HUES48 (cell line): ENCODE measurements at regions not wholly inside any gene's neighbourhood (a gene's known extent, or its start where the extent isn't known, plus 50 kb on each side); places are given as distances from the start of the nearest gene placed in this dataset.

ENCODE experiments used
- H3K27ac ChIP-seq: one replicate; pipeline ENCODE4 v1.7.0; 2013; ENCODE audit warnings: low read depth, low read length, inconsistent platforms
- H3K27me3 ChIP-seq: 2 replicates; pipeline ENCODE4 v1.6.1; 2013; ENCODE audit warnings: mild to moderate bottlenecking, low read length; ENCODE audit not compliant: control insufficient read depth, insufficient read depth
- H3K36me3 ChIP-seq: 2 replicates; pipeline ENCODE4 v1.6.1; 2013; ENCODE audit warnings: low read length; ENCODE audit not compliant: control insufficient read depth, insufficient read depth
- H3K4me1 ChIP-seq: 2 replicates; pipeline ENCODE4 v1.6.1; 2013; ENCODE audit warnings: mild to moderate bottlenecking, low read length; ENCODE audit not compliant: control insufficient read depth, insufficient read depth
- H3K4me3 ChIP-seq: 2 replicates; pipeline ENCODE4 v1.5.1; 2013; ENCODE audit warnings: mild to moderate bottlenecking, low read depth, low read length
- H3K9ac ChIP-seq: 2 replicates; pipeline ENCODE4 v1.6.1; 2013; ENCODE audit warnings: mild to moderate bottlenecking, low read depth, low read length, moderate library complexity
- H3K9me3 ChIP-seq: 2 replicates; pipeline ENCODE4 v1.6.1; 2013; ENCODE audit warnings: low read length; ENCODE audit not compliant: control insufficient read depth, insufficient read depth

DNA sequence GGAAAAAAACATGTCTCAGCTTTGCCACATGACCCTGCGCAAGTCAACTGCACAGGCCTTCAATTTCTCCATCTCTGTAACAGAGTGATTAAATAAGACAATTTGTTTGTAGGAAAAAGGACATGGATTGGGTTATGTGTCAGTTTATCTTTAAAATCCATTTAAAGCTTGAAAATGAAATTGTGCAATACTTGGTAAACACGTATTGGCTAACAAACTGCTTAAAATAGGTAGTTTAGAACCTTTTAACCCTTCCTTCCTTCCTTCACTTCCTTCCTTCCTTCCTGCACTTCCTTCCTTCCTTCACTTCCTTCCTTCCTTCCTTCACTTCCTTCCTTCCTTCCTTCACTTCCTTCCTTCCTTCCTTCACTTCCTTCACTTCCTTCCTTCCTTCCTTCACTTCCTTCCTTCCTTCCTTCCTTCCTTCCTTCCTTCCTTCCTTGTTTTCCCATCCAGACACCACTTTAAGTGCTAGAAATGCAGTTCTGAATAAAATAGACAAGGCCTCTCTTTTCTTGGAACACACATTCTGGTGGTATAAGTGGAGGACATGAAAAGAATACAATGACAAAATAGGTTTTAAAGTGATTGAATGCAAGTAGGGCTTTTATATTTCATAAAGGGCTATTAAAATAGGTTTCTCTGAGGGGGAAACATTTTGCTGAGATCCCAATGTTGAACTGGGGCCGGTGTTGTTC, 130.2 kb upstream of the TP63 start:
- Histone ChIP-seq H3K4me3 (no peak overlapping the region), H3K9me3 (no peaks in the 10 kb centered on the region), H3K27ac (no peak overlapping the region), H3K27me3 (no peaks in the 10 kb centered on the region), H3K9ac (no peak overlapping the region), H3K4me1 (no peaks in the 10 kb centered on the region), H3K36me3 (no peaks in the 10 kb centered on the region)

DNA sequence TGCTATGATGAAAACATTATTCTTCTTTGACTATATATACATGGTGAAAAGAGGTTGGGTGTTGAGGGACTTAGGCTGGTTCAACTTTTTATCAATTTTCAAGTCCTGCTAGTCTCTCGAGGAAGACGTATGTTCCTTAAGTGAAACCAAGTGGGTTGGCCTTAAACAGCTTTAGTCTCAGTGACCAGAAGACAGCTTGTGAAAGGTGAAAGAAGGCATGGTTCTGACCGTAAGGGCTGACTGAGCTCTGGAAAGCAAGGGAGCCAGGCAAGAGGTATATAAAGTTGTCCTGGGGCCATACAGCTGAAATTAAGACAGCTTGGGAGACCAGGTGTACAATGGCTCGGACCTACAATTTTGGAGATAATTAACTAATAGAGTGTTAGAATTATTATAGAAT, 128.9 kb upstream of the TP63 start:
- no peak overlapping the region for H3K9ac ChIP-seq
- H3K36me3 ChIP-seq = no peaks in the 10 kb centered on the region
- H3K4me1 ChIP-seq = no peaks in the 10 kb centered on the region
- H3K27me3 ChIP-seq = no peaks in the 10 kb centered on the region
- H3K4me3 ChIP-seq = no peak overlapping the region
- no peak overlapping the region for H3K27ac ChIP-seq
- H3K9me3 ChIP-seq = no peaks in the 10 kb centered on the region

GRCh38 chr3:189502676-189503257, 128.4 kb upstream of the TP63 start:
- Histone ChIP-seq H3K9ac (no peak overlapping the region), H3K27me3 (no peaks in the 10 kb centered on the region), H3K27ac (no peak overlapping the region), H3K9me3 (no peaks in the 10 kb centered on the region), H3K36me3 (no peaks in the 10 kb centered on the region), H3K4me3 (no peak overlapping the region), H3K4me1 (no peaks in the 10 kb centered on the region)

GRCh38 chr3:189507856-189508255, 123.3 kb upstream of the TP63 start:
- H3K4me1 ChIP-seq = no peaks in the 10 kb centered on the region
- H3K4me3 ChIP-seq = no peak overlapping the region
- H3K9me3 ChIP-seq = no peaks in the 10 kb centered on the region
- H3K9ac ChIP-seq = no peak overlapping the region
- H3K27me3 ChIP-seq = no peaks in the 10 kb centered on the region
- H3K27ac ChIP-seq = no peak overlapping the region
- H3K36me3 ChIP-seq = no peaks in the 10 kb centered on the region

- H3K36me3 ChIP-seq = no peaks in the 10 kb centered on the region
- H3K9me3 ChIP-seq = no peaks in the 10 kb centered on the region
- H3K27ac ChIP-seq = no peak overlapping the region
- no peaks in the 10 kb centered on the region for H3K4me1 ChIP-seq
- no peak overlapping the region for H3K9ac ChIP-seq
- H3K27me3 ChIP-seq = no peaks in the 10 kb centered on the region
- H3K4me3 ChIP-seq = no peak overlapping the region
These were observed 122.2 kb upstream of the TP63 start for GRCh38 chr3:189508784-189509501.

DNA sequence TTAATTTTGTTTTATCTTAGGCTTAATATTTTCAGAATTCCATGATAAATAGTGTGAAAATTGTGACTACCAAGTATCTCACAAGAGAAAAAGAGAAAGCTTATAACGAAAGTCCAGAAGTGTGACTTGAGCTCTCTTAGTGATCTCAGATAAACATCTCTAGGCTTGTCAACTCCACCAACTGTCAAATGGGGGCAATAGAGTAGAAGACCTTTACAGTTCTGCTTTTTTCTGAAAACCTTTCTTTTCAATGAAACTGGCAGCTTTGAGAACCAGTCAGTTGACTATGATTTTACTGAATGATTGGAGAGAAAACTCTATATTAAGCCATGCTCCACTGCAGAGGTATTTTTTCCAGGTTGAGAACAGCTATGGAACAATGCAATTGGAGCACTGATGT, 119.2 kb upstream of the TP63 start:
- Histone ChIP-seq H3K9me3 (no peaks in the 10 kb centered on the region), H3K4me3 (no peak overlapping the region), H3K27ac (no peak overlapping the region), H3K9ac (no peak overlapping the region), H3K36me3 (no peaks in the 10 kb centered on the region), H3K27me3 (no peaks in the 10 kb centered on the region), H3K4me1 (no peaks in the 10 kb centered on the region)

- Histone ChIP-seq H3K36me3 (no peaks in the 10 kb centered on the region), H3K9ac (no peak overlapping the region), H3K4me3 (no peak overlapping the region), H3K4me1 (no peaks in the 10 kb centered on the region), H3K27ac (no peak overlapping the region), H3K9me3 (no peaks in the 10 kb centered on the region), H3K27me3 (no peaks in the 10 kb centered on the region)
These were observed 118.4 kb upstream of the TP63 start for GRCh38 chr3:189512821-189513220.

- Histone ChIP-seq H3K27me3 (no peaks in the 10 kb centered on the region), H3K4me1 (no peaks in the 10 kb centered on the region), H3K27ac (no peak overlapping the region), H3K4me3 (no peak overlapping the region), H3K9ac (no peak overlapping the region), H3K9me3 (no peaks in the 10 kb centered on the region), H3K36me3 (no peaks in the 10 kb centered on the region)
These were observed 117.7 kb upstream of the TP63 start for GRCh38 chr3:189513281-189514117.

- no peak overlapping the region for H3K27ac ChIP-seq
- no peaks in the 10 kb centered on the region for H3K4me1 ChIP-seq
- H3K4me3 ChIP-seq = no peak overlapping the region
- H3K27me3 ChIP-seq = no peaks in the 10 kb centered on the region
- H3K9ac ChIP-seq = no peak overlapping the region
- H3K9me3 ChIP-seq = no peaks in the 10 kb centered on the region
- no peaks in the 10 kb centered on the region for H3K36me3 ChIP-seq
These were observed 115.2 kb upstream of the TP63 start for GRCh38 chr3:189516039-189516438.

- Histone ChIP-seq H3K4me1 (no peaks in the 10 kb centered on the region), H3K27me3 (no peaks in the 10 kb centered on the region), H3K9ac (no peak overlapping the region), H3K9me3 (no peaks in the 10 kb centered on the region), H3K36me3 (no peaks in the 10 kb centered on the region), H3K27ac (no peak overlapping the region), H3K4me3 (no peak overlapping the region)
These were observed 113.2 kb upstream of the TP63 start for GRCh38 chr3:189517981-189518380.
